ENCODE measurements at regions not wholly inside any gene's neighbourhood (a gene's known extent, or its start where the extent isn't known, plus 50 kb on each side); places are given as distances from the start of the nearest gene placed in this dataset.

GRCh38 chr5:26828294-26828693 is 210.1 kb downstream of the CDH9 start:
- Histone ChIP-seq H3K27me3 (ENCODE audit: control insufficient read depth, insufficient read depth, low read length) (no peaks in the 10 kb centered on the region), H3K36me3 (replicated peaks; ENCODE audit: control insufficient read depth, insufficient read depth, low read length) (no peaks in the 10 kb centered on the region), H3K4me3 (ENCODE audit: insufficient read depth, low read depth, low read length) (no peak overlapping the region)
- no peak for DNase-seq

- no peaks in the 10 kb centered on the region for H3K27me3 ChIP-seq (ENCODE audit: control insufficient read depth, insufficient read depth, low read length)
- no peak for DNase-seq
- H3K4me3 ChIP-seq (ENCODE audit: insufficient read depth, low read depth, low read length) = no peak overlapping the region
- H3K36me3 ChIP-seq (replicated peaks; ENCODE audit: control insufficient read depth, insufficient read depth, low read length) = no peaks in the 10 kb centered on the region
These were observed 225.2 kb downstream of the CDH9 start for GRCh38 chr5:26813235-26813634.

GRCh38 chr5:26812714-26813113 is 225.7 kb downstream of the CDH9 start:
- no peaks in the 10 kb centered on the region for H3K36me3 ChIP-seq (replicated peaks; ENCODE audit: control insufficient read depth, insufficient read depth, low read length)
- H3K27me3 ChIP-seq (ENCODE audit: control insufficient read depth, insufficient read depth, low read length) = no peaks in the 10 kb centered on the region
- no peak for DNase-seq
- H3K4me3 ChIP-seq (ENCODE audit: insufficient read depth, low read depth, low read length) = no peak overlapping the region

DNA sequence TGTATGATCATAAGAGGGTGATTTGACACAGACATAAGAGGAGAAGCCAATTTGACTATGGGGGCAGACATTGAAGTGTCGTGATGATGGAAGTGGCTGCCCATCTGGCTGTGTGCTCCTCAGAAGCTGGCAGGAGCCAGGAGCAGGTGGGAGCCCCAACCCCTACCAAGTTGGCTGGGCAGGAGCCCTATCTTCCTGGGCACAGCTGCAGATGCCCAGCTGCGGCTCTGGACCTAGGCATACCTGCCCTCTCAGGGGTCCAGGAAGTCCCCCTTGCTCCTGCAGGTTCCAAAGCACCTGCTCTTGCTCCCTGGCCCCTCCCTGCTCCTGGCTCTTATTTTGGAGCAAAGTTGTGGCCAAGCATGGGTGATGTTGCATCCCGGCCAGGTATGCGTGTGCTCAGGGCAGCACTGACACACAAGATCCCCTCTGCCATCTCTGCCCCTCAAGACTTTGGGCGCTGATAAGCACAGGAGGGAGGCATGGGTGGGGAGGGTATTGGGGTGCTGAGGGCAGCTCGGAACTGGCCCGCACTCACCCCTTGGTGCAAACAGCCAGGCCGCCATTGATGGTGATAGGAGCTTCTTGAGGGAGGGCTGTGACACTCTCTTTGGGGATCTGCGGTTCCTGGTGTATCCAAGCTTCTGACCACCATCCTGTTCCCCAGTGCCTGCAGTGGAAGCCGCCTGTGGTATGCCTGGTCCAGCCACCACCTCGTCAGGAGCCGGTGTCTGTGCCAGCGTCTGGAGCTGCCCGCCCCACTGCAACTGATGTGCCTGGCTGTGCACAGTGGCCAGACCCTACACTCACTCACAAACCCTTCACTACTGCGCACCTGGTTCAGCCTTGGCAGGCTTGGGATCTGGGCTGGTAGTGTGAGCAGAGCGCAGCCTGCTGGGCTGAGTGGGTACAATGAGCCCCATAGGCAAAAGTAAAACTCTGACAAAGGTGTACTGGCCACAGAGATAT is 230.9 kb downstream of the CDH9 start:
- no peaks in the 10 kb centered on the region for H3K27me3 ChIP-seq (ENCODE audit: control insufficient read depth, insufficient read depth, low read length)
- H3K36me3 ChIP-seq (replicated peaks; ENCODE audit: control insufficient read depth, insufficient read depth, low read length) = no peaks in the 10 kb centered on the region
- no peak overlapping the region for H3K4me3 ChIP-seq (ENCODE audit: insufficient read depth, low read depth, low read length)
- peak; percentile 5 for DNase-seq

GRCh38 chr5:26805076-26805475 is 233.3 kb downstream of the CDH9 start:
- Histone ChIP-seq H3K4me3 (ENCODE audit: insufficient read depth, low read depth, low read length) (no peak overlapping the region), H3K36me3 (replicated peaks; ENCODE audit: control insufficient read depth, insufficient read depth, low read length) (no peaks in the 10 kb centered on the region), H3K27me3 (ENCODE audit: control insufficient read depth, insufficient read depth, low read length) (no peaks in the 10 kb centered on the region)
- no peak for DNase-seq

DNA sequence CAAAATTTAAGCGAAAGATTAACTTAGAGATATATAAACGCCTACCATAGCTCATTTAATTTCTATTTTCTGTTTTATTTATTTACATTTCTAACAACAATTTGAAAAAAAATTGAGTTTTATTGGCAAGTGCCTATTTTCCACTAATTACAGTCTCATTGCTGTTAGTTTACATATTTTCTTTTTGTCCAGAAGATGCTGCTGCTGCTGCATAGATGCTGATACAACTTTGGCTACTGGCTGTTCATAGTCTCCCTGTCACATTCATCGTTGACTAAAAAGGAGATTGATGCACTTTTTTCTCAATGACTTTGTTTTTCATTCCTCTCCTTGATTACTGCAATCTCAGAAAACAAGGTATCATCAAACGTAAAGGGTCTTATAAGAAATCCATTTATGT is 235.4 kb downstream of the CDH9 start:
- Histone ChIP-seq H3K4me3 (ENCODE audit: insufficient read depth, low read depth, low read length) (no peak overlapping the region), H3K27me3 (ENCODE audit: control insufficient read depth, insufficient read depth, low read length) (no peaks in the 10 kb centered on the region), H3K36me3 (replicated peaks; ENCODE audit: control insufficient read depth, insufficient read depth, low read length) (no peaks in the 10 kb centered on the region)
- no peak for DNase-seq

GRCh38 chr5:26791433-26791832 is 247.0 kb downstream of the CDH9 start:
- Histone ChIP-seq H3K36me3 (replicated peaks; ENCODE audit: control insufficient read depth, insufficient read depth, low read length) (no peaks in the 10 kb centered on the region), H3K27me3 (ENCODE audit: control insufficient read depth, insufficient read depth, low read length) (no peaks in the 10 kb centered on the region), H3K4me3 (ENCODE audit: insufficient read depth, low read depth, low read length) (no peak overlapping the region)
- no peak for DNase-seq

DNA sequence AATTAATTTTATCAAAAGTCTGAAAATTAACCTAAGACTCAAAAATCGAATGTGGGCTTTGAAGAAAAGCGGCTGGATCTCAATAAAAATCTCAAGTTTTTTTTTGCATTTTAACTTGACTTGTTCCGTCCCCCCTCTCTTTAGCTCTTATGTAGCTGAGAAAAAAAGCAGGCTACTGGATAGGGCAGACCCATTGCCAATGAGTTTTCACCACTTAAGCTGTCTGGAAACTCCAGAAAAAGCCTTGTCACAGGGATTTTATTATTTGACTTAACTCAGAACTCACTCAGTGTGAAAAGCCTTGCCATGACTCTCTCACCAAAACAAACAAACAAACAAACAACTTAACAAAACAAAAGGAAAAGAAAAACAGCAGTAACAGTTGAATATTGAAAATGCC is 247.4 kb downstream of the CDH9 start:
- DNase-seq = no peak
- Histone ChIP-seq H3K4me3 (ENCODE audit: insufficient read depth, low read depth, low read length) (no peak overlapping the region), H3K27me3 (ENCODE audit: control insufficient read depth, insufficient read depth, low read length) (no peaks in the 10 kb centered on the region), H3K36me3 (replicated peaks; ENCODE audit: control insufficient read depth, insufficient read depth, low read length) (no peaks in the 10 kb centered on the region)

DNA sequence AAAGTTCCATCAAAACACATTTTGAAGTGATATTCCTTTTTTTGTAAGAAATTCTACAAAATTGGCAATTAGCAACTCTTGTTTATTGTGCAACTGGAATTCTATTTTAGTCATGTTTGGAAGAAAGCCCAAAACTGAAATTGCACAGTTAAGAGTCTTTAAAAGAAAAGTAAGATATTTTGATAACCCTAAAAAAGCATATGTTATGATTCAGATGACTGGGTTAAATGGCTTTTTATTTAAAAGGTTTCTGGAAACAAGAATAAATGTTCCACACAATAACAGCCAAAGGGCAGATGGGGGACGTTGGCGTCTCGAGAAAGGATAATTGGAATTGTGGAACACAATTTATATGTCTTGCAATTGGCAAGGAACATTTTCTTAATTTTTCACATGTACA is 275.2 kb downstream of the CDH9 start:
- Histone ChIP-seq H3K36me3 (replicated peaks; ENCODE audit: control insufficient read depth, insufficient read depth, low read length) (no peaks in the 10 kb centered on the region), H3K4me3 (ENCODE audit: insufficient read depth, low read depth, low read length) (no peak overlapping the region), H3K27me3 (ENCODE audit: control insufficient read depth, insufficient read depth, low read length) (no peaks in the 10 kb centered on the region)
- DNase-seq = no peak

GRCh38 chr5:26761446-26761845 is 276.9 kb downstream of the CDH9 start:
- Histone ChIP-seq H3K4me3 (ENCODE audit: insufficient read depth, low read depth, low read length) (no peak overlapping the region), H3K27me3 (ENCODE audit: control insufficient read depth, insufficient read depth, low read length) (no peaks in the 10 kb centered on the region), H3K36me3 (replicated peaks; ENCODE audit: control insufficient read depth, insufficient read depth, low read length) (no peaks in the 10 kb centered on the region)
- DNase-seq = no peak

- Histone ChIP-seq H3K36me3 (replicated peaks; ENCODE audit: control insufficient read depth, insufficient read depth, low read length) (no peaks in the 10 kb centered on the region), H3K4me3 (ENCODE audit: insufficient read depth, low read depth, low read length) (no peak overlapping the region), H3K27me3 (ENCODE audit: control insufficient read depth, insufficient read depth, low read length) (no peaks in the 10 kb centered on the region)
- DNase-seq = no peak
These were observed 277.3 kb downstream of the CDH9 start for GRCh38 chr5:26761045-26761444.

DNA sequence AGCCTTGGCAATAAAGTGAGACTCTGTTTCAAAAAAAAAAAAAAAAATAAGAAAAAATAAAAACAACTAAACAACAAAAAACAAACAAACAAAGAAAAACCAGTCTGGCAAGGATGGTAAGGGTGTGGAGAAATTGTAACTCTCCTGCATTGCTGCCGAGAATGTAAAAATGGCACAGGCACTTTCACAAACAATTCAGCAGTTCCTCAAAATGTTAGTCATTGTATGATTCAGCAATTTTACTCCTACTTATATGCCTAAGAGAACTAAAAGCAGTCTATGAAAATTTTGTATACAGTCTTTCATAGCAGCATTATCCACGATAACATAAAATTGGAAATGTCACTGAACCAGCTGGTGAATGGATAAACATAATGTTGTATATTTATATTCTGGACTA is 280.4 kb downstream of the CDH9 start:
- Histone ChIP-seq H3K27me3 (ENCODE audit: control insufficient read depth, insufficient read depth, low read length) (no peaks in the 10 kb centered on the region), H3K4me3 (ENCODE audit: insufficient read depth, low read depth, low read length) (no peak overlapping the region), H3K36me3 (replicated peaks; ENCODE audit: control insufficient read depth, insufficient read depth, low read length) (no peaks in the 10 kb centered on the region)
- DNase-seq = no peak

DNA sequence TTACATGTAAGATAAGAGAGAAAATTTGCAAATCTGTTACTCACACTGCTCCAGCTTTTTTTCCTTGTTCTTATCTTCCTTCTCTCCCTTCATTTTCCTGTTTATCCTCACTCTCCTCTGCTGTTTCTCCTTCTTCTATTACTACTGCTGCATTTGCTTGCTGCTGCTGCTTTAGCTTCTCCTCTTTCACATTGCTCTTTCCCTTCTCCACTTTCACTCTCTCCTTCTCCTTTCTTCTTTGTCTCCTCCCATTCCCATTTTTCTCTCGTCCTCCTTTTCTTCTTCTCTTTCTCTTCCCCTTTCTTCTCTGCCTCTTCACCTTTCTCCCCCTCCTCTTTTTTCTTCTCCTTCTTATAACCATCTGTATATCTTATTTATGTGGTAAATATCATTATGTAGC is 288.6 kb downstream of the CDH9 start:
- Histone ChIP-seq H3K27me3 (ENCODE audit: control insufficient read depth, insufficient read depth, low read length) (no peaks in the 10 kb centered on the region), H3K36me3 (replicated peaks; ENCODE audit: control insufficient read depth, insufficient read depth, low read length) (no peaks in the 10 kb centered on the region), H3K4me3 (ENCODE audit: insufficient read depth, low read depth, low read length) (no peak overlapping the region)
- no peak for DNase-seq

GRCh38 chr5:26740182-26740581 is 298.2 kb downstream of the CDH9 start:
- DNase-seq = no peak
- Histone ChIP-seq H3K36me3 (replicated peaks; ENCODE audit: control insufficient read depth, insufficient read depth, low read length) (no peaks in the 10 kb centered on the region), H3K4me3 (ENCODE audit: insufficient read depth, low read depth, low read length) (no peak overlapping the region), H3K27me3 (ENCODE audit: control insufficient read depth, insufficient read depth, low read length) (no peaks in the 10 kb centered on the region)

GRCh38 chr5:26737348-26738265 is 300.8 kb downstream of the CDH9 start:
- Histone ChIP-seq H3K27me3 (ENCODE audit: control insufficient read depth, insufficient read depth, low read length) (no peaks in the 10 kb centered on the region), H3K4me3 (ENCODE audit: insufficient read depth, low read depth, low read length) (no peak overlapping the region), H3K36me3 (replicated peaks; ENCODE audit: control insufficient read depth, insufficient read depth, low read length) (no peaks in the 10 kb centered on the region)
- no peak for DNase-seq

Measured in H7 (cell line).